GM21390 (cell line): ENCODE measurements at regions not wholly inside any gene's neighbourhood (a gene's known extent, or its start where the extent isn't known, plus 50 kb on each side); places are given as distances from the start of the nearest gene placed in this dataset.

Source experiments
- ATAC-seq: cut with Tn5 transposase; IDR thresholded peaks from one replicate; pipeline ENCODE4 v1.9.1; 2021; ENCODE audit not compliant: unreplicated experiment

GRCh38 chr6:14676977-14677781 lies 559.6 kb downstream of the CD83 start:
- ATAC-seq, result no peak

GRCh38 chr6:14681699-14682487 lies 564.0 kb upstream of the JARID2 start:
- no peak for ATAC-seq

GRCh38 chr6:14682812-14683211 lies 563.1 kb upstream of the JARID2 start:
- ATAC-seq, result no peak

- ATAC-seq, result no peak
These were observed 556.2 kb upstream of the JARID2 start for GRCh38 chr6:14689639-14690038.

GRCh38 chr6:14690120-14691056 lies 555.5 kb upstream of the JARID2 start:
- no peak for ATAC-seq

GRCh38 chr6:14692208-14692607 lies 553.7 kb upstream of the JARID2 start:
- no peak for ATAC-seq

- ATAC-seq, result no peak
These were observed 552.3 kb upstream of the JARID2 start for GRCh38 chr6:14693301-14694192.

- ATAC-seq, result no peak
These were observed 551.6 kb upstream of the JARID2 start for GRCh38 chr6:14694308-14694707.

- no peak for ATAC-seq
These were observed 550.3 kb upstream of the JARID2 start for GRCh38 chr6:14695579-14695978.

- no peak for ATAC-seq
These were observed 549.5 kb upstream of the JARID2 start for GRCh38 chr6:14696367-14696766.

- no peak for ATAC-seq
These were observed 548.4 kb upstream of the JARID2 start for GRCh38 chr6:14697427-14697826.

GRCh38 chr6:14699803-14700601 lies 545.9 kb upstream of the JARID2 start:
- no peak for ATAC-seq

- ATAC-seq, result no peak
These were observed 543.9 kb upstream of the JARID2 start for GRCh38 chr6:14701946-14702345.

GRCh38 chr6:14702678-14703077 lies 543.2 kb upstream of the JARID2 start:
- no peak for ATAC-seq

GRCh38 chr6:14703586-14703985 lies 542.3 kb upstream of the JARID2 start:
- ATAC-seq, result no peak

GRCh38 chr6:14704383-14705271 lies 541.2 kb upstream of the JARID2 start:
- no peak for ATAC-seq

- ATAC-seq, result no peak
These were observed 540.0 kb upstream of the JARID2 start for GRCh38 chr6:14705841-14706377.

- no peak for ATAC-seq
These were observed 539.4 kb upstream of the JARID2 start for GRCh38 chr6:14706378-14706929.
